Mammary epithelial cell (primary cell): ENCODE measurements at regions not wholly inside any gene's neighbourhood (a gene's known extent, or its start where the extent isn't known, plus 50 kb on each side); places are given as distances from the start of the nearest gene placed in this dataset.

Experiments used
- EZH2 ChIP-seq: IDR thresholded peaks from 2 replicates; pipeline ENCODE4 v1.6.1; 2012; ENCODE audit warnings: low read length, inconsistent platforms, borderline replicate concordance
- TF ChIP-seq, protein P1 (sequence below), 2 donors: IDR thresholded peaks in 1 of 2; conservative IDR thresholded peaks in 1 of 2; 2 replicates each; pipeline ENCODE4 v1.5.1; 2011 to 2012; ENCODE audit warnings: inconsistent platforms in 2 of 2, low read length in 2 of 2, mild to moderate bottlenecking in 2 of 2, control low read depth in 1 of 2, low read depth in 1 of 2; ENCODE audit not compliant: insufficient read depth in 1 of 2; ENCODE audit errors: extremely low read depth in 1 of 2

DNA sequence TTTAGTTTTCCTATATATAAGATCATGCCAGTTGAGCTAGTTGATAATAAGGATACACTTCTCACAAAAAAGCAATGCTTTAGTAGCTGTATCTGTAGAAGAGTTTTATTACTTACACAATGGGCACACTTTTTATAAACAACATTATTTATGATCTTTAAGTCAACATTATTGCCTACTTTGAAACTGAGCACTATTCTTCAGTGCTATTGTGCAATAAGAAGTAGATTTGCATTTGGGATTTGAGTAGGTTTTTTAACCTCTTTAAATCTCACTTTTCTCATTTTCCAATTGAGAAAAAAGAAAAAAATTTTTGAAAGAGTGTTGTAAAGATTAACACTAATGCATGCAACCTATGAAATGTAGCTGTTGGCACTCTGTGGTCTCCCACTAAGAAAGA is 1198.3 kb downstream of the GALC start:
- TF ChIP-seq, protein P1, sequence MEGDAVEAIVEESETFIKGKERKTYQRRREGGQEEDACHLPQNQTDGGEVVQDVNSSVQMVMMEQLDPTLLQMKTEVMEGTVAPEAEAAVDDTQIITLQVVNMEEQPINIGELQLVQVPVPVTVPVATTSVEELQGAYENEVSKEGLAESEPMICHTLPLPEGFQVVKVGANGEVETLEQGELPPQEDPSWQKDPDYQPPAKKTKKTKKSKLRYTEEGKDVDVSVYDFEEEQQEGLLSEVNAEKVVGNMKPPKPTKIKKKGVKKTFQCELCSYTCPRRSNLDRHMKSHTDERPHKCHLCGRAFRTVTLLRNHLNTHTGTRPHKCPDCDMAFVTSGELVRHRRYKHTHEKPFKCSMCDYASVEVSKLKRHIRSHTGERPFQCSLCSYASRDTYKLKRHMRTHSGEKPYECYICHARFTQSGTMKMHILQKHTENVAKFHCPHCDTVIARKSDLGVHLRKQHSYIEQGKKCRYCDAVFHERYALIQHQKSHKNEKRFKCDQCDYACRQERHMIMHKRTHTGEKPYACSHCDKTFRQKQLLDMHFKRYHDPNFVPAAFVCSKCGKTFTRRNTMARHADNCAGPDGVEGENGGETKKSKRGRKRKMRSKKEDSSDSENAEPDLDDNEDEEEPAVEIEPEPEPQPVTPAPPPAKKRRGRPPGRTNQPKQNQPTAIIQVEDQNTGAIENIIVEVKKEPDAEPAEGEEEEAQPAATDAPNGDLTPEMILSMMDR (conservative IDR thresholded peaks at IDR 0.05 in 1 of 2, IDR thresholded peaks at IDR 0.05 in 1 of 2; ENCODE audit: extremely low read depth in 1 of 2, insufficient read depth in 1 of 2, low read depth in 1 of 2, low read length in 2 of 2) = no peak
- TF ChIP-seq EZH2 = no peak
